Astrocyte of the spinal cord (primary cell): ENCODE measurements at regions not wholly inside any gene's neighbourhood (a gene's known extent, or its start where the extent isn't known, plus 50 kb on each side); places are given as distances from the start of the nearest gene placed in this dataset.

Experiments
- DNase-seq: peaks from one replicate; pipeline ENCODE4 v3.0.0; 2011; ENCODE audit warnings: low read depth, low spot score
- H3K4me3 ChIP-seq: 2 replicates; pipeline ENCODE4 v1.5.1; 2011; ENCODE audit warnings: low read depth, mild to moderate bottlenecking, low read length, moderate library complexity
- in situ Hi-C: cut with HindIII; loops from 2 replicates; pipeline ENCODE4 v1.10.0; 2017; ENCODE audit warnings: low sequenced_read_pairs
- TF ChIP-seq, protein P1 (sequence below): IDR thresholded peaks from 2 replicates; pipeline ENCODE4 v1.5.1; 2012; ENCODE audit warnings: low read depth, mild to moderate bottlenecking, low read length, inconsistent platforms

DNA sequence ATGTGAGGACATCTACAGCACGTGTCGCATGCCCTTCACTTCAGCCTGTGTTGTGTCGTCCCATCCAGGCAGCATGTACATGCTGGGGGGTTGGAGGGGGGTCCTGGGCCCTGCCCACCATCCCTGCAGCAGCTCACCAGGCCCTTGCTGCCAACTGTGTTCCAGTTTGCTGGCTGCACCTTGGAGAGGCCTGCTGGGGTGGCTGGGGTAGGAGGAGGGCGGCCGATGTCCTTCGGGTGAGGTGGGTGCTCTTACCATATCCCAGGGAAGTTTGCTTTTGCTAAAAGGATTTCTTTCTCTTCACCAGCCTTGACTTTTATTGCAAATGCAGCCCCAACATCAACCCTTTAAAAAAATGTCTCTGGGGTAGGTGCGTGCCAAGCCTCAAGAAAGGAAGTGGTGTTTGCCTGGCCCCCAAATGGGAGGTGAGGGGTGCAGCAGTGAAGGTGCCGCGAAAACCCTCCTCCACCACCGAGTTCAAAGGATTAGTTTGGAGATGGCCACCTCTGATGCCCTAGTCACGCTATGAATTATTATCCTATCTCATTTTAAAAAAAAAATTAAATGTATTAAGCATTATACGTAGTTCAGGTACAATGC, 165.8 kb upstream of the KLF6 start:
- DNase-seq, result no peak
- no peak overlapping the region for H3K4me3 ChIP-seq
- in situ Hi-C loops, result no loop called here
- TF ChIP-seq, protein P1, sequence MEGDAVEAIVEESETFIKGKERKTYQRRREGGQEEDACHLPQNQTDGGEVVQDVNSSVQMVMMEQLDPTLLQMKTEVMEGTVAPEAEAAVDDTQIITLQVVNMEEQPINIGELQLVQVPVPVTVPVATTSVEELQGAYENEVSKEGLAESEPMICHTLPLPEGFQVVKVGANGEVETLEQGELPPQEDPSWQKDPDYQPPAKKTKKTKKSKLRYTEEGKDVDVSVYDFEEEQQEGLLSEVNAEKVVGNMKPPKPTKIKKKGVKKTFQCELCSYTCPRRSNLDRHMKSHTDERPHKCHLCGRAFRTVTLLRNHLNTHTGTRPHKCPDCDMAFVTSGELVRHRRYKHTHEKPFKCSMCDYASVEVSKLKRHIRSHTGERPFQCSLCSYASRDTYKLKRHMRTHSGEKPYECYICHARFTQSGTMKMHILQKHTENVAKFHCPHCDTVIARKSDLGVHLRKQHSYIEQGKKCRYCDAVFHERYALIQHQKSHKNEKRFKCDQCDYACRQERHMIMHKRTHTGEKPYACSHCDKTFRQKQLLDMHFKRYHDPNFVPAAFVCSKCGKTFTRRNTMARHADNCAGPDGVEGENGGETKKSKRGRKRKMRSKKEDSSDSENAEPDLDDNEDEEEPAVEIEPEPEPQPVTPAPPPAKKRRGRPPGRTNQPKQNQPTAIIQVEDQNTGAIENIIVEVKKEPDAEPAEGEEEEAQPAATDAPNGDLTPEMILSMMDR, result no peak

DNA sequence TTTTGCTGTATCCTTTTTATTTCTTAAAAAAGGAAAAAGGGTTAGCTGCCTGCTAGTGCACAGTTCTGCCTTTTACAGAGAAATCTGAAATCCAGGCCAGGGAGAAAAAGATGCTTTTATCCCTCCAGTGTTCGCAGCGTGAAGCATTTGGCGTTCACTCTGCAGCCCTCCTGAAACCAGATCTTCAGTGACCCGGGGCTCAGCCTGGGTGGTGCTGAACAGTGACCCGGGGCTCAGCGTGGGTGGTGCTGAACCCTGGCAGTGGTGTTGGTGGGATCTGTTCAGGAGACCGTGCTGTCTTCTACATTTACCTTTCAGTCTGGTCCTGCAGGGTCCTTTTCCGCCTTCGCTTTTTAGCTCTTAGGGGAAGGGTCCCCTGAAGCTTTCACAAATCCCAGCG, 164.7 kb upstream of the KLF6 start:
- in situ Hi-C loops, result no loop called here
- TF ChIP-seq, protein P1, result no peak
- no peak for DNase-seq
- H3K4me3 ChIP-seq, result no peak overlapping the region

DNA sequence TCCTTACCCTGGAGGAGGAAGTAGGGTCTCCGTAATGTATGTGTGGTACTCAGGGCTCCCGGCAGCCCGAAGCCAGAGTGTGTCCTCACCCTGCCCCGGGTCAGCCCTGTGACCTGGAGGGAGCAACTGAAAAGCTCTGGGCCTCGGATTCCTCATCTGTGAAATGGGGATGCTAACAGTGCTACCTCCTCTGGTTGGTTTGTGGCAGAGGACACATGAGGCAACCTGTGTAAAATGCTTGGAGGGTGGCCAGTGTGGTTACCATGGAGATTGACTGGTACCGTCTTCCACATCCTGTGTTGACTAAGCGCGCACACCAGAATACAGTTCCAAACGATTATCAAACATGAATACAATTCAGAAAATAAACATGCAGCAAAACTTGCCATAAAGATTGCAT, 163.8 kb upstream of the KLF6 start:
- TF ChIP-seq, protein P1, result no peak
- in situ Hi-C loops, result no loop called here
- H3K4me3 ChIP-seq, result no peak overlapping the region
- DNase-seq, result peak; percentile 86

DNA sequence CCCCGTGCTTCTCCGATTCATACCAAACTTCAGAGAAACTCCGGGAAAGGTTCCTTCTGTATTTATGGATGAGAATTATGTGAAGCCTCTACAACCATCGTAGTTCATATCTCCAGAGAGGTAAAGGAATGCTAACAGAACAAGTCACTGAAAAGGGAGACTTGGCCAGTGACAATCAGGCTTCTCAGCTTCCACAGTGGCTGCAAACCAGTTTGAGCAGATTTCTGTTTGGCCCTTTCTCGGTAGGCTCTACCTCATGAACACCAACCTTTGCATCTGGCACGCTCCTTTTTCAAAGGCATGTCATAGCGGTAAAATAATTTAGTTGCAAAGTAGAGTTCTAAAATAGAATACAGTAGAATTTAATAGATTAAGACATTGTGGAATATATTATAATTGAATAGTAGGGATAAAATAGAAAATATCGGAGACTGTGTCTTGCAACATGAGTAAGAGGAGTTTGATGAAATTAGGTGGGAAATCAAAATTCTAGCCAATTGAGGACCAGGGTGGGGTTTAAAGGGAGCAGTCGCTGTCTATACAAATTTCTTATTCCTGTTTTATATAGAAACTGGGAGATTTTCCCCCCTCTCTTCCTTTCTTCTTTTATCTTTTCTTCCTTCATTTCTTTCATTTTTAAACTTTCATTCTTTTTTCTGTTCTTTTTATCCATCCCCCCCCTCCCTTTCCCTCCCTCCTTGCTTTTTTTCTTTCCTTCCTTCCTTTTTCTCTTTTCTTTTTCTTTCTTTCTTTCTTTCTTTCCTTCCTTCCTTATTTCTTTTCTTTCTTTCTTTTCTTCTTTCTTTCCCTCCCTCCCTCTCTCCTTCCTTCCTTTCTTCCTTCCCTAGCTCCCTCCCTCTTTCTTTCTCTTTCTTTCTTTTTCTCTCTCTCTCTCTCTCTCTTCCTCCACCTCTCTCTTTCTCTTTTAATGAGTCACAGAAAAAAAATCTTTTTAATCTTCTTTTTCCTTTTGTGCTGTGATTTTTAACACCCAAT, 161.5 kb upstream of the KLF6 start:
- no peak for DNase-seq
- in situ Hi-C loops, result no loop called here
- no peak overlapping the region for H3K4me3 ChIP-seq
- TF ChIP-seq, protein P1, result no peak

DNA sequence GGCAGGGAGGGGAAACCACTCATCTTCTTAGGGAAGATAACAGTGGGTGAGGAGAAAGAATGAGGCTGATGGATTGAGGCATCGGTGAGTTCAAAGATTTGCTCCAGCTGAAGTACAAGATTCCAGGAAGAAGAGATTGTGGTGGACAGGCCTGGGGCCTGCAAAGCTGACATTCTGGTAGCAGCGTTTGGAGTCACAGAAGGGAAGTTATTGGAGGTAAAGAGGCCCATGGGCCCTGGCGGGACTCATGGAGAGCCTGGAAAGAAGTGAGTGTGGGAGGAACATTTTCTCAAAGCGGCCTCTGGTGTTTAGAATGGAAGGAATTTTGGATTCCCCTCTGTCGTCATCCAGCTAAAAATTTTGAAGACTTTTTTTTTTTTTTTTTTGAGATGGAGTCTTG, 160.0 kb upstream of the KLF6 start:
- DNase-seq, result no peak
- TF ChIP-seq, protein P1, result no peak
- in situ Hi-C loops, result no loop called here
- H3K4me3 ChIP-seq, result no peak overlapping the region

DNA sequence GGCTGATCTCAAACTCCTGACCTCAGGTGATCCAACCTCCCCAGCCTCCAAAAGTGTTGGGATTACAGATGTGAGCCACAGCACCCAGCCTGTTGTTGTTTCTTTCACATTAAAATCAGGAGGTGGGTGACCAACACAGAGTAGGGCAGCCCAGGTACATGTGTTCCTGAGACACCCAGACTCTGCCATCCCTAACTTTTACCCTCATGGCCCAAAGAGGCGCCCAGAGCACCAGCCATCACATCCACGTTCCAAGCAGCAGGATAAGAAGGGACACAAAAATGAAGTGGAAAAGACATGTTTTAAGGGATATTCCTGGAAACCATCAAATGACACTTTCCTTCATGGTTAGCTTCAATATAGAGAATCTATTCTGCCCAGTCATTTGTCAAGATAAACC, 159.6 kb upstream of the KLF6 start:
- in situ Hi-C loops, result no loop called here

More for the DNA sequence above, 159.6 kb upstream of the KLF6 start:
- TF ChIP-seq, protein P1, result no peak
- no peak overlapping the region for H3K4me3 ChIP-seq
- DNase-seq, result no peak
